ENCODE measurements at regions not wholly inside any gene's neighbourhood (a gene's known extent, or its start where the extent isn't known, plus 50 kb on each side); places are given as distances from the start of the nearest gene placed in this dataset.
A peak's percentile ranks its signal among the peaks of the same experiment; 100 is the strongest.

DNA sequence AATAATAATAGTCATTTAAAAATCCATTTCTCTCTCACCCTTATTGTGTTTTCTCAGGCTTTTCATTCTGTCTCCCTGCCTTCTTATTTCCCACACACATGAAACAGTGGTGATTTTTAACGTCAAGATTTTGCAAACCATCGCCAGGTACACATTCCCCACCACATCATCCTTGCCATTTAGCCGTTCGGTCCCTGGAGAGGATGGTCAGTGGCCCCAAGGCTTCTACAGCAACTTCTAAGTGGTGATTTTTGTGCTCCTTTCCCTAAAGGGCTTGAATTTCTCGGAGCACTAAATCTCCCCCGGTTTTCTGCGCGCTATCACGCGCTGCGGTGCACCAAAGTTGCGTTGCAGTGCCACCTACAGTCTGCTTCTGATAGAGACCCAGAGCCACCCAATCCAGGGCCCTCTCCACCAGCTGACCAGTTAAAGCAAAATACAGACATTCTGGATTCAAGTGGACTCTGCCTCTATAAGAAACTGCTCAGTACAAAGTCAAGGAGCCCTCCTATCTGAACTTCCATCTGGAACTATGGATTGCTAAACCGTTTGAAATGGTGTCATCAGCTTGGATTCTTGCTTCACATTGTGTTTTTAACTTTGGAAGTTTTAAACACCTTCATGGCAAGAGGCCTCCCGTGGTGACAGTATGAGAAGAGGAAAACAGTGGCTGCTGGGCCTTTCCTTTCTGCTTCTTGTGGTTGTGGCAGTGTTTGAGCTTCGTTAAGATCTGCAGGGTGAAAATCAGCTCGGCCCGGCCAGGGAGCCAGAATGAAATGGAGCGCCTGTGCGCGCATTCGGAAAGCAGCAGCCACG lies 234.0 kb downstream of the SPTSSA start:
- Mint-ChIP-seq H3K4me3 (no peak overlapping the region), H3K9me3 (no peaks in the 10 kb centered on the region), H3K36me3 (ENCODE audit: low read depth) (no peaks in the 10 kb centered on the region), H3K27me3 (no peaks in the 10 kb centered on the region), H3K4me1 (ENCODE audit: low read depth) (no peaks in the 10 kb centered on the region), H3K27ac (no peak overlapping the region)
- H3K36me3 ChIP-seq (ENCODE audit: insufficient read depth, low read length), result no peaks in the 10 kb centered on the region
- ChIA-PET POLR2A (no interaction called here), CTCF (interaction anchor here (0.6 to 1.7 kb wide), 5 partner anchors 95 to 393 kb away, joined by 3 to 7 read pairs (median 4); no protein-coding TSS in a partner anchor)
- no peak overlapping the region for H3K27ac ChIP-seq (ENCODE audit: low read depth in 1 of 2, low read length in 2 of 2)
- H3K4me3 ChIP-seq (ENCODE audit: low read length), result no peak overlapping the region
- intact Hi-C loops (cut with DNase I, micrococcal nuclease), result loop anchor here (1.0 to 5.0 kb wide), 4 partner anchors 389 to 1651 kb away; no protein-coding TSS in a partner anchor
- DNase-seq (peak; percentile 19 to 67 (median 42)), ATAC-seq (ENCODE audit: poor library complexity) (peak; percentile 49)
- peaks cover 3% of the 10 kb centered on the region for H3K4me1 ChIP-seq (ENCODE audit: insufficient read depth, low read length)
- TF ChIP-seq, protein P1, sequence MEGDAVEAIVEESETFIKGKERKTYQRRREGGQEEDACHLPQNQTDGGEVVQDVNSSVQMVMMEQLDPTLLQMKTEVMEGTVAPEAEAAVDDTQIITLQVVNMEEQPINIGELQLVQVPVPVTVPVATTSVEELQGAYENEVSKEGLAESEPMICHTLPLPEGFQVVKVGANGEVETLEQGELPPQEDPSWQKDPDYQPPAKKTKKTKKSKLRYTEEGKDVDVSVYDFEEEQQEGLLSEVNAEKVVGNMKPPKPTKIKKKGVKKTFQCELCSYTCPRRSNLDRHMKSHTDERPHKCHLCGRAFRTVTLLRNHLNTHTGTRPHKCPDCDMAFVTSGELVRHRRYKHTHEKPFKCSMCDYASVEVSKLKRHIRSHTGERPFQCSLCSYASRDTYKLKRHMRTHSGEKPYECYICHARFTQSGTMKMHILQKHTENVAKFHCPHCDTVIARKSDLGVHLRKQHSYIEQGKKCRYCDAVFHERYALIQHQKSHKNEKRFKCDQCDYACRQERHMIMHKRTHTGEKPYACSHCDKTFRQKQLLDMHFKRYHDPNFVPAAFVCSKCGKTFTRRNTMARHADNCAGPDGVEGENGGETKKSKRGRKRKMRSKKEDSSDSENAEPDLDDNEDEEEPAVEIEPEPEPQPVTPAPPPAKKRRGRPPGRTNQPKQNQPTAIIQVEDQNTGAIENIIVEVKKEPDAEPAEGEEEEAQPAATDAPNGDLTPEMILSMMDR (IDR thresholded peaks at IDR 0.05), result peak; percentile 65
- H3K9me3 ChIP-seq (ENCODE audit: control insufficient read depth in 1 of 2, insufficient read depth in 1 of 2, low read length in 2 of 2), result no peaks in the 10 kb centered on the region
- H3K27me3 ChIP-seq (ENCODE audit: control insufficient read depth in 1 of 2, insufficient read depth in 2 of 2, low read length in 2 of 2), result no peaks in the 10 kb centered on the region

DNA sequence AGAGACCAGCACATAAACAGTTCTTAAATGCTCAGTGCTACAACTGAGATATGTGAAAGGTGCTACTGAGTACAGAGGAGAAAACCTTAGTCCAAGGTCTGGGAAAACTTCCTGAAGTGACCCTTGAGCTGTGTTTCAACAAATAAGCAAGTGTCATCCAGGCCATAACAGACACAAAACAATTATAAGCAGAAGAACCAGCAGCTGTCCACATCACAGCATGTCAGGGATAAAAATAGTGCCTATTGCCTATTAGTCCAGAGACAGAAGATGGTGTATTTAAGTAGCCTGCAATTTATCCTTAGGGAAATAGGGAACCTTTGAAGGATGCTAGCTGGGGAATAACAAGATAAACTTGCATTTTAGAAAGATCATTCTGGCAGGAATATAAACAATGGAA lies 237.8 kb downstream of the SPTSSA start:
- ChIA-PET CTCF (no interaction called here), POLR2A (no interaction called here)
- TF ChIP-seq, protein P1 (IDR thresholded peaks at IDR 0.05), result no peak
- Histone ChIP-seq H3K36me3 (ENCODE audit: insufficient read depth, low read length) (no peaks in the 10 kb centered on the region), H3K27me3 (ENCODE audit: control insufficient read depth in 1 of 2, insufficient read depth in 2 of 2, low read length in 2 of 2) (no peaks in the 10 kb centered on the region), H3K9me3 (ENCODE audit: control insufficient read depth in 1 of 2, insufficient read depth in 1 of 2, low read length in 2 of 2) (no peaks in the 10 kb centered on the region), H3K4me1 (ENCODE audit: insufficient read depth, low read length) (peaks cover 3% of the 10 kb centered on the region), H3K27ac (ENCODE audit: low read depth in 1 of 2, low read length in 2 of 2) (no peak overlapping the region), H3K4me3 (ENCODE audit: low read length) (no peak overlapping the region)
- no peaks in the 10 kb centered on the region for H3K27me3 Mint-ChIP-seq
- intact Hi-C loops (cut with DNase I, micrococcal nuclease), result no loop called here
- no peak for DNase-seq
- no peaks in the 10 kb centered on the region for H3K4me1 Mint-ChIP-seq (ENCODE audit: low read depth)
- no peak for ATAC-seq (ENCODE audit: poor library complexity)
- H3K9me3 Mint-ChIP-seq, result no peaks in the 10 kb centered on the region
- no peak overlapping the region for H3K27ac Mint-ChIP-seq
- H3K36me3 Mint-ChIP-seq (ENCODE audit: low read depth), result no peaks in the 10 kb centered on the region
- H3K4me3 Mint-ChIP-seq, result no peak overlapping the region

DNA sequence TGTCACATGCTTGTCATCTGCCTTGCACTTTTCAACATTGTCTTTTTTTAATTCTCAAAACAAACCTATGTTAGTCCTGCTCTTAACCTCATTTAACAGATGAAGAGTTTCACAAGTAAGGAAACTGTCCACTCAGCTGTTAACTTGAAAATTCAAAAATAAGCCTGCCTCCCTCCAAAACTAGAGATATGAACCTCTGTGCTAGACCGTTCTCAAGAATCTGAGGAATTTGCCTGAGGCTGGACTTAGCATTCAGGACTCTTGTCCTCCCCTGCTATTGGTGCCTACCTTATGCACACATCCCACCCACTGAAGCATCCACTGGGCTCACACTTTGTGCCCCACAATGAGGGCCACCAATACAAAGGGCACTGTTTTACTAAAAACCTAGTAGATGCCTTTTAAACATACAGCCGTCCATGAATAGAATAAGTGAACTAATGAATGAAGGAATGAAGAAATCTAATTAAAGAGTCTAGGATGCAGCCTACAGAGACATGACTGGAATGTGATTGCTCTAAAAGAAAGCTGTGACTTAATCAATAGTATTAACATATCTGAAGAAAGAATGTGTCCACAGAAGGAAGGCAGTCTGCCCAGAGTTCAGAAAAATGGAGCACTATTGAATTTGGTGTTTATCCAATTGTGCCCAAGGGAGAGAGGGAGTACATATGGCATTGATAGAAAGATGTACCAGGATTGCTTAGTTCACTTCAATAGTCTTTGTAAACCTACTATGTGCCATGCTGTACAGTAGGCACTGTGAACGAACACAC lies 238.5 kb downstream of the SPTSSA start:
- H3K4me3 ChIP-seq (ENCODE audit: low read length), result no peak overlapping the region
- Mint-ChIP-seq H3K36me3 (ENCODE audit: low read depth) (no peaks in the 10 kb centered on the region), H3K27ac (no peak overlapping the region), H3K4me3 (no peak overlapping the region), H3K4me1 (ENCODE audit: low read depth) (no peaks in the 10 kb centered on the region), H3K27me3 (no peaks in the 10 kb centered on the region), H3K9me3 (no peaks in the 10 kb centered on the region)
- no peaks in the 10 kb centered on the region for H3K36me3 ChIP-seq (ENCODE audit: insufficient read depth, low read length)
- intact Hi-C loops (cut with DNase I, micrococcal nuclease), result no loop called here
- peaks cover 3% of the 10 kb centered on the region for H3K4me1 ChIP-seq (ENCODE audit: insufficient read depth, low read length)
- CTCF ChIA-PET, result no interaction called here
- no peak for DNase-seq
- no peak for ATAC-seq (ENCODE audit: poor library complexity)
- H3K27me3 ChIP-seq (ENCODE audit: control insufficient read depth in 1 of 2, insufficient read depth in 2 of 2, low read length in 2 of 2), result no peaks in the 10 kb centered on the region
- H3K27ac ChIP-seq (ENCODE audit: low read depth in 1 of 2, low read length in 2 of 2), result no peak overlapping the region
- TF ChIP-seq, protein P1 (IDR thresholded peaks at IDR 0.05), result no peak
- no peaks in the 10 kb centered on the region for H3K9me3 ChIP-seq (ENCODE audit: control insufficient read depth in 1 of 2, insufficient read depth in 1 of 2, low read length in 2 of 2)
- POLR2A ChIA-PET, result no interaction called here
